GM18505 (cell line): ENCODE measurements at regions not wholly inside any gene's neighbourhood (a gene's known extent, or its start where the extent isn't known, plus 50 kb on each side); places are given as distances from the start of the nearest gene placed in this dataset.

Experiments
- ATAC-seq: cut with Tn5 transposase; IDR thresholded peaks from one replicate; pipeline ENCODE4 v1.9.1; 2021; ENCODE audit not compliant: unreplicated experiment
- POLR2A ChIP-seq: IDR thresholded peaks from 4 replicates; pipeline ENCODE4 v1.6.1; 2011; ENCODE audit warnings: borderline replicate concordance; ENCODE audit not compliant: insufficient read depth, insufficient read length; ENCODE audit errors: extremely low read depth

DNA sequence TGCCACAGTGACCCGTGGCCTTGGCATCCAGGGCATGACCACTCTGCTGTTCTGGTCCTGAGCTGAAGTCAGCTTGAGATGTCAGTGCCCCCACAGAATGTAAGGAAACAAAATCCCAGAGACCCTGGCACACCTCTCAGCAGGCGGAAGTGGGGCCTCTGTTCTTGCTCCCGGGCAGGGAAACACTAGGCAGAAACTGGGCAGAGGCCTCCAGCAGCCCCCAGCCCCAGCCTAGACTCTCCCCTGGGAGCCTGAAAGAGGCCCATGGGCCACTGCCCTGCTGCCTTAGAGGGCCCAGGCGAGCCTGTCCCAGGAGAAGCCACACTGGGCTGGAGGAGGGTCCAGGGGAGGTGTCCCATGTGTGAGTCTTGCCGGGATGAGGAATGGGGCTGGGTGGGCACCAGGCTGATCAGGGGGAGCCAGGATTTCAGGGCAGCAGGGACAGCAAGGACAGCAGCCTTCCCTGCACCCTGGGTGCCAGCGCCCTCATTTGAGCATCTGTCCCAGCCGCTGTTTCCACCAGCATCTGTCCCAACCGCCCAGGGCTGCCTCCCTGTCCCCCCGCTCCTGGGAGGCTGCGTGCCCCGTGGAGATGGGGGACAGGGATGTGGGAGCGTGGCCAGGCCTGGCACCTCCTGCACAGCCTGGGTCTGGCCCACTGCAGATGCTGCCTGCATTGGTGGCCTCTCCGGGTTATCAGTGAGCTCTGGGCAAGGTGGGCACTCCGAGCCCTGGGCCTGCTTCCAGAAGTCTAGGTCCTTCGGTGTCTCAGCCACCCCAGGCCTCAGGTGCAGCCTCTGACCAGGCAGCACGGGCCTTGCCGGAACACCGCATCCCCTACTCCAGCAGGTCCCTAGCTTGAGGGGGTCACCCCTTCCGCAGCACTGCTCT is 1072.4 kb downstream of the BRD1 start:
- no peak for TF ChIP-seq POLR2A
- no peak for ATAC-seq

DNA sequence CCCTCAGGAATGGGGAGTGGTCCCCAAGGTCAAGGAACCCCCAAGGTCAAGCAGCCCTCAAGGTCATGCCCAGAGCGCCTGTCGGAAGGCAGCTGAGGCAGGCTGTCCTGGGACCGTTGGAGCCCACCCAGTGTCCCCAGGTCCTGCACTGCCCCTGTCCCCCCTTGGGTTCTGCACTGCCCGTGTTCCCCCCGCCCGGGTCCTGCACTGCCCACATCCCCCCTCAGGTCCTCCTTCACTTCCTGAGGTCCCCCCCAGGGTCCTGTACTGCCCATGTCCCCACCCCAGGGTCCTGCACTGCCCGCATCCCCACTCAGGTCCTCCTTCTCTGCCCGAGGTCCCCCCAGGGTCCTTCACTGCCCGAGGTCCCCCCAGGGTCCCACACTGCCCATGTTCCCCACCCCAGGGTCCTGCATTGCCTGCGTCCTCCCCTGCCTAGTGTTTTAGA is 1073.0 kb downstream of the BRD1 start:
- ATAC-seq = no peak
- TF ChIP-seq POLR2A = no peak

DNA sequence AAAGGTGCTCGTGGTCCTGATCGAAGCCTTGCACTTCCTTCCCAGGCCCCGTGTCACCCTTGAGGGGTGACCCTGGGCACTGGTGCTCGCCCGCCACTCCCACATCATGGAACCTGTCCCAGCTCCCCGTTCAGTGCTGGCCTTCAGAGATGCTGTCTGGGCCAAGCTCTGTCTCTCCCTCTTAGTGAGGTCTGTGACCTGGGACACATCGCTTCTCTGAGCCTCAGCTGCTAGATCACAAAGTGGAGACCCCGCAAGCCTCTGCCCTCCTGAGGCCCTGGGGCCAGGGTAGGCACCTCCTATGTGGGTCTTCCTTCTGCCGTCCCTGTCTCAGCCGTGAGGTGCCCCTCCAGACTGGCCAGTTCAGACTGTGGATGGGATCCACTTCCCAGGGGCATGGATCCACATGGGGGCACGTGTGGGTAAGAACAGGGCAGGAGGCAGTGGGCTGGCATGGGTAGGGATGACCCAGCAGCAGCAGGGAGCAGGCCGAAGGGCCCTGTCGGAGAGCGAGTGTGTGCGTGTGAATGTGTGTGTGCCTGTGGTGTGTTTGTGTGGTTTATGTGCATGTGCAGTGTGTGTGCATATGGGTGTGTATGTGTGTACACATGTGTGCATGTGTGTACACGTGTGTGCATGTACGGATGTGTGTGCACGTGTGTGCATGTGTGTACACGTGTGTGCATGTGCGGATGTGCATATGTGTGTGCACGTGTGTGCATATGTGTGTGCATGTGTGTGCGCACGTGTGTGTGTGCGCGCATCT is 1073.7 kb downstream of the BRD1 start:
- ATAC-seq = no peak
- no peak for TF ChIP-seq POLR2A

DNA sequence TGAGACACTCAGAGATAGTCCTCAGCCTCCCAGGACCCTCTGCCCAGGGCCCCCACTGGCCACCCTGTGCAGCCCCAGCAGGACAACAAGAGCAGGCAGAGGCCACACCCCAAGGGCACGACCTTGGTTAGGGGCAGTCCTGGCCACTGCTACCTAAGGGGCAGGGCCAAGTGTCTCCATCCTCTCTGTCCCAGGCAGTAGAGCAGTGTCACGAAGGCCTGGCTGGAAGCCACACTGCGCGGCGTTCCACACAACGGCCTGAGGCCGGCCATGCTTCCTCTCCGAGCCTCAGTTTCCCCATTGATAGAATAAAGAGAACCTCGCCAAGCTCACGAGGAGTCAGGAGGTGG is 1074.3 kb downstream of the BRD1 start:
- ATAC-seq = no peak
- TF ChIP-seq POLR2A = no peak

DNA sequence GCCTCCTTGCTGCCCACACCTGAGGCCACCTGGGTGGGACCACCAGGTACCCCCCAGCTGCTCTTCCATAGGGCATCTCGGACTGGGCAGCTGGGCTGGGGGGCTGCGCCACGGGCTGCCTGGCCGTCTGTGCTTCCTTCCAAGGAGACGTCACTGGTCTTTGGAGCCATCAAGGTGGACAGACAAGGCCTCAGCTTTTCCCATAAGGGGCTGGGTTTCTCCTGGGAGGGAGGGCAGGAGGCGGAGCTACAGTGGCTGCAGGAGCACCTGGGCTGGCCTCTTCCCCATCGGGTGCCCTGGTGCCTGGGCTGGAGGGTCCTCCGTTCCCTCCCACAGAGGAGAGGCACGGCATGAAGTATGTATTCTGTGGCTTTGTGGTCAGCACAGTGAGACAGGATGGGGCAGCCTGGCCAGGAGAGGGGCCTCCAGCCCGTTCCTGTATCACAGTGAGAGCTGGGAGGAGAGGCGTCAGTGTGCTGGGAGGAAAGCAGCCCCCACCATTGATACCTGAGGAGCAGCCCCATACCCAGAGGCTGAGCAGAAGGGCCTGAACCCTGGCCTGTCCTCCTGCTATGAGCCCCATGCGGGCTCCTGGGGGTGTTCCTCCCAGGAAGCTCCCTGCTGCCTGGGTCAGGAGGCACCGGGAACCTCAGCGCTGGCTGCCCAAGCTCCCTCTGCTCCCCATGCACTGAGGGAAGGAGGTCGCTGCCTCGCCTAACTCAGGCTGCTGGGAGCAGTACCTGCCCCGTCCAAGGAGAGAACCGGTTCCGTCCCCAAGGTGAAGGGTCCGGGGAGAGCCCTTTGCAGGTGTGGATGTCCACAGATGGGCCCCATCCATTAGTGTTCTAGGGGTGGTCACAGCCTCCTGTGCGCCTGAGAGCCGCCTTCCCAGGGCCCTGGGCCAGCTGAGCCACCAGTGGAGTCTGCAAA is 1075.0 kb downstream of the BRD1 start:
- no peak for ATAC-seq
- TF ChIP-seq POLR2A = no peak

DNA sequence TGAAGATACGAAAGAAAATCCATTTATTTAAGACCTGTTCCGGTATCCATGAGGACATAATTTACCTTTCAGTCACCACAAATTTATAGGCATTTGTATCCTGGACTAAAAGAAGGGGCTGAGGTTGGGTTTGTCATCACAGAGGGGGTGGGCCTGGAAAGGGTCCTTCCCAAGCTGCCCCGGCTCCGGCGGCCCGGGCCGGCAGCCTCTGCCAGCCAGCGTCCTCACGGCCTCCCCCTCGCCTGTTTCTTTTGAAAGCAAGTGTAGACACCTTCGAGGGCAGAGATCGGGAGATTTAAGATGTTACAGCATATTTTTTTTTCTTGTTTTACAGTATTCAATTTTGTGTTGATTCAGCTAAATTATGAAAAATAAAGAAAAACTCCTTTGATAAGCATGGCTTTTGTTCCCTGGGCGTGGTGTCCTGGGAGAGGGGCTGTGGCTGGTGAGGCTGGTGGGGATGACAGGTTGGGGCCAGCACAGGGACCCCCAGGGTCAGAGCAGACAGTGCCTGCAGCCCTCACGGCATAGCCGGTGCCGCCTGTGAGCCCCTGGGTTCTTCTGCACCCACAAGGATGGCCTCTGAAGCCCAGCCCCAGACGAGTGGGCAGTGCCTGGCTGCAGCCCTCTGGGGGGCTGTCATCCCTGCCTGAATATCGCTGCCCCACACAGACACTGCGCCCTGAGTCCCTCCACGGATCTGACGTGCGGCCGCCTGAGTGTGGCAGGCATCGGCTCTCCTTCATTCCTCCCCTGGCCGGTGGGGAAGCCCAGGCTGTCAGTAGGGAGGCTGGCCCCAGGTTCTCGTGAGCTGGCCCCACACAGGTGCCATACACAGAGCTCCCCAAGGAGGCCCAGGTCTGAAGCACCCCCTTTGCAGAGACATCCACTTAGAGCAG is 1075.9 kb downstream of the BRD1 start:
- no peak for ATAC-seq
- no peak for TF ChIP-seq POLR2A

DNA sequence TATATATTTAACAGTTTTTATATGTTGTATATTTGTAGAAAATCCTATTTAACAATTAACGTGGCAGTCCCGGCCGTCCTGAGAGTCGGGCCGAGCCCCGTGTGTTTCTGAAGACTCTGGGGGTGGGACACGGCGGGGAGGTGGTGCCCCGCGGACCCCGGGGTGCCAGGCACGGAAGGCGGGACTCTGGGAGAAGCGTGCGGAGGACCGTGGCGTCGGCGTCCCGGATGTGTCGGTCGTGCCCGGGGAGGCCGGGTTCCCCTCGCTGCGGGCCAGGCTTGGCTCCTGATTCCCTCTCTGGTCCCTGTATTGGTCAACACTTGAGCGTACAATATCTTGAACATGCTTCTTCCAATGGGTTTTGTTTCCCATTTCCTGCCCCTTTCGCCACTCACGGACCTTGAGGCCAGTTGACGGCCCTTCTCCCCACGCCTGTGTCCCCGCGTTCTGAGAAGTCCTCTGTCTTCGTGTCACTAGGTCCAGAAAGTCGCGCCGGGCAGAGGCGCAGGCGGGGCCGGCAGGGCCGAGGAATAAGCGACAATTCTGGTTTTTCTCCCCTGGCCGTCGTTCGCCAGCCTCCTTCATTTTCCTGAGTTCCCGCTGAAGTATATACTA is 1076.7 kb downstream of the BRD1 start:
- TF ChIP-seq POLR2A = no peak
- ATAC-seq = no peak

DNA sequence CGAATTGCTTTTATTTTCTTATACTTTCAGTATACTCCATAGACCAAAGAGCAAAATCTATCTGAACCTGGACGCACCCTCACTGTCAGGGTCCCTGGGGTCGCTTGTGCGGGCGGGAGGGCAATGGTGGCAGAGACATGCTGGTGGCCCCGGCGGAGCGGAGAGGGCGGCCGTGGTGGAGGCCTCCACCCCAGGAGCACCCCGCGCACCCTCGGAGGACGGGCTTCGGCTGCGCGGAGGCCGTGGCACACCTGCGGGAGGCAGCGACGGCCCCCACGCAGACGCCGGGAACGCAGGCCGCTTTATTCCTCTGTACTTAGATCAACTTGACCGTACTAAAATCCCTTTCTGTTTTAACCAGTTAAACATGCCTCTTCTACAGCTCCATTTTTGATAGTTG is 1077.4 kb downstream of the BRD1 start:
- ATAC-seq = no peak

DNA sequence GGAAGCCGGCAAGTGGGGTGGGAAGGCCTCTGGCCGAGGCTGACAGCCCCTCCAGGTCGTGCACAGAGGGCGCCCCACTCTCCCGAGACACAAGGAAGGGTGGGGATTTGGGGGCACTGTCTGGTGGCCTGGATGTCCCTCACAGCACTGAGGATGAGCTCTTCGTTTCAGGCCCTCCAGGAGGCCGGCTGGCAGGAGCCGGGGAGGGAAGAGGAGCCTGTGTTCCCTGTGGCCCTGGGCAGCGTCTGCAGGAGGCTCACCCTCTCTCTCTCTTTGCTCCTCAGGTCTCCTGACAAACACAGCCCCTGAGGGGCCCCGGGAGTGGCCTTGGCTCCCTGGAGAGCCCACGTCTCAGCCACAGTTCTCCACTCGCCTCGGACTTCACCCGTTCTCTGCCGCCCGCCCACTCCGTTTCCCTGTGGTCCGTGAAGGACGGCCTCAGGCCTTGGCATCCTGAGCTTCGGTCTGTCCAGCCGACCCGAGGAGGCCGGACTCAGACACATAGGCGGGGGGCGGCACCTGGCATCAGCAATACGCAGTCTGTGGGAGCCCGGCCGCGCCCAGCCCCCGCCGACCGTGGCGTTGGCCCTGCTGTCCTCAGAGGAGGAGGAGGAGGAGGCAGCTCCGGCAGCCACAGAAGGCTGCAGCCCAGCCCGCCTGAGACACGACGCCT is 1078.0 kb downstream of the BRD1 start:
- TF ChIP-seq POLR2A = no peak
- ATAC-seq = no peak

More for the DNA sequence above, 1077.4 kb downstream of the BRD1 start:
- no peak for TF ChIP-seq POLR2A

DNA sequence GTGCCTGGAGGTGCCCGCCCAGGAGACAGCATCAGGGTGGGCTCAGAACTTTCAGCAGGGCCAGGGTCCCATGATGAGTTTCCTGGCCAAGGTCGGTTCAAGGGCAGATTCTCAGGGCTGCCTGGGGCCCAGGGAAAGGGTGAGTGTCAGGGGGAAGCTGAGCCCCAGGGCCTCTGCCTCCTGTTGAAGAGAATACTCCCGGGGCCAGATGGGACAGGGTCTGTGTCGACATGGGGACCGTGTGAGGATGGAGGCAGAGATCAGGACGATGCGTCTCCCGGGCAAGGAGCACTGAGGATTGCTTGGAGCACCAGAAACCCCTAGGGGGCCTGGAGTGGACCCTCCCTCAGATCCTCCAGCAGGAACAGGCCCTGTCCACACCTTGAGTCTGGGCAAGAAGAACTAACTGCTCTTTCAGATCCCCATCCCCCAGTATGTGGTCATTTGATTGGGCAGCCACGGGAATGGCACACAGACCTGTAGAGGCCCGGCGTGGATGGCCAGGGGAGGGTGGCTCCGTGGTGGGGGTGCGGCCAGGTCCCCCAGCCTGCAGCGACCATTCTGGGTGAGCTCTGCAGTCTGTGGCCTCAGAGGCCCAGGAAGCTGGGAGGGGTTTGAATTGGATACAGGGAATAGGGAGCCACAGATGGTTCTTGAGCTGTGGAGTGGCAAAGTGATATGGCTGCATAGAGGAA is 1078.7 kb downstream of the BRD1 start:
- TF ChIP-seq POLR2A = no peak
- ATAC-seq = no peak
